GM19239 (cell line): ENCODE measurements at regions not wholly inside any gene's neighbourhood (a gene's known extent, or its start where the extent isn't known, plus 50 kb on each side); places are given as distances from the start of the nearest gene placed in this dataset.

ENCODE experiments used
- DNase-seq: peaks from one replicate; pipeline ENCODE4 v3.0.0; 2011; ENCODE audit warnings: low spot score; ENCODE audit not compliant: insufficient read length
- FAIRE-seq: peaks from 2 replicates; lab custom pipeline; 2011; peaks lifted over from hg19 to GRCh38; lab: Jason Lieb, UNC

GRCh38 chr5:158487664-158488063 is 612.1 kb downstream of the EBF1 start:
- no peak for DNase-seq
- no peak for FAIRE-seq

- FAIRE-seq (no peak), DNase-seq (no peak)
Observed at GRCh38 chr5:158487156-158487555, 612.6 kb downstream of the EBF1 start.

- DNase-seq (no peak), FAIRE-seq (no peak)
Observed at GRCh38 chr5:158486566-158486965, 613.1 kb downstream of the EBF1 start.

GRCh38 chr5:158485604-158486081 is 614.1 kb downstream of the EBF1 start:
- FAIRE-seq (no peak), DNase-seq (no peak)

GRCh38 chr5:158485047-158485446 is 614.7 kb downstream of the EBF1 start:
- DNase-seq = no peak
- no peak for FAIRE-seq

GRCh38 chr5:158484150-158484549 is 615.6 kb downstream of the EBF1 start:
- FAIRE-seq (no peak), DNase-seq (no peak)

GRCh38 chr5:158483281-158483860 is 616.3 kb downstream of the EBF1 start:
- DNase-seq (no peak), FAIRE-seq (no peak)

- no peak for DNase-seq
- FAIRE-seq = no peak
Observed at GRCh38 chr5:158482125-158482524, 617.6 kb downstream of the EBF1 start.

- DNase-seq = no peak
- FAIRE-seq = no peak
Observed at GRCh38 chr5:158478139-158478538, 619.2 kb upstream of the CLINT1 start.

GRCh38 chr5:158477214-158477613 is 618.3 kb upstream of the CLINT1 start:
- FAIRE-seq = no peak
- no peak for DNase-seq

DNA sequence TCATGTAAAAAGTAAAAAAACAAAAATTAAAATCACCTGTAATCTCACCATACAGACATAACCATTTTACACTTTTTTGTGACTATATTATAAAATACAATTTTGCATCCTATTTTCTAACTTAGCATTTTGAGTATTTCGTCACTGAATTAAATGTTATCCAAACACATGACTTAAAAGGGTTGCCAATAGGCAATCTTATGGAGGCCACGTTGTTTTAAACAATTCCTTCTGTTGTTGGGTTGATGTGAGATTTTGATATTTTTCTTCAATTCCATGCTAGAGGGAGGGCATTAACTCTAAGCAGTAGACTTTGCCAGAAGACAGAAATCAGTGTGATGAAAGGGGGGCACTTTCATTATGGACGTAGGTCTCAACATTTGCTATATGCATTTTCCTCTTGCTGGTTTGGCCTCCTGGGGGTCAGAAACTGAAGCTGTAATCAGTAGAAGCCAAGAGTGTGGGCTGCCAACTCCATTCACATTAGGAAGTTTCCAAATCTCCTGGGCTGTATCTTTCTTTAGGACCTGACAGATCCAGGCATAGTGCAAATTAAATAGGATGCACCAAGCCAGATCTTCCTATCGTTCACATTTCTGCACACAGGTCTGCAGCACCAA is 614.2 kb upstream of the CLINT1 start:
- DNase-seq (no peak), FAIRE-seq (no peak)

- FAIRE-seq (no peak), DNase-seq (no peak)
Observed at GRCh38 chr5:158471535-158471924, 612.6 kb upstream of the CLINT1 start.

- FAIRE-seq = no peak
- DNase-seq = no peak
Observed at GRCh38 chr5:158470764-158471534, 612.0 kb upstream of the CLINT1 start.

- FAIRE-seq (no peak), DNase-seq (no peak)
Observed at GRCh38 chr5:158468444-158468843, 609.5 kb upstream of the CLINT1 start.

GRCh38 chr5:158466191-158466590 is 607.2 kb upstream of the CLINT1 start:
- FAIRE-seq (no peak), DNase-seq (no peak)

DNA sequence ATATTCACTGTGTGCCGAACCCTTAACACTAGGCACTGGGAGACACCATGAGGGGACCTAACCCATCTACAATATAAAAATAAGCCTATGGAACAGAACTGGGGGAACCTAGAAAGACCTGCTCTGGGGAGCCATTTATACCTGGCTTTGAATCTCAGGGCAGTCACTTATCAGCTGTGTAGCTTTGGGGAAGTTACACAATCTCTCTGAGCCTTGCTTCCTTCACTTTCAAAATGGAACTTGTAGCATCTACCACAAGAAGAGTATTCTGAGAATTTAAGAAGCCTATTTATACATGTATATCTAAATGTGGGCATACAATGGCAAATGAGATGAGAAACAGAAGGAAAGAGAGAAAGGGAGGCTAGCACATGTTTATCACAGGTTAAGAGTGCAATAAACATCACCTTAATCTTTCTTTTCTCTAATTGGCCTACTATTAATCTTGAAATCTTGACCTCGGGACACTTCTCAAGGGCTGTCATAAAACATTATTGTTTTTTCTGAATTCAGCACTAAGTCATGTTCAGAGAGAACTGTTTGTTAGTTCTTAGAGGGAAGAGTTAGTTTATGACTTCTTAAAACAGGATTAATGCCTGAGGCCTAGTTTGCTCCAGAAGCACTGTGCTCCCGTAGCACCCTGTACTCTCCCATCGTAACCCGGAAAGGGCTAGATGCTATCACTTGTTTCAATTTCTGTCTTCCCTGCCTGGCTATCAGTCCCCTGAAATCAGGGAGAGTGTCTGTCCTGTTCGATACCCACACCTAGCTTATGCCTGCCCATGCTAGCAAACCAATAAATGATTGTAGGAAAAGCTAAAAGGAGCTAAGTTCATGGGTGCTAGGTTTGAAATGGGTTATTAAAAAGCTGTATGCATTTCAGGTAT is 606.4 kb upstream of the CLINT1 start:
- FAIRE-seq = no peak
- DNase-seq = no peak

DNA sequence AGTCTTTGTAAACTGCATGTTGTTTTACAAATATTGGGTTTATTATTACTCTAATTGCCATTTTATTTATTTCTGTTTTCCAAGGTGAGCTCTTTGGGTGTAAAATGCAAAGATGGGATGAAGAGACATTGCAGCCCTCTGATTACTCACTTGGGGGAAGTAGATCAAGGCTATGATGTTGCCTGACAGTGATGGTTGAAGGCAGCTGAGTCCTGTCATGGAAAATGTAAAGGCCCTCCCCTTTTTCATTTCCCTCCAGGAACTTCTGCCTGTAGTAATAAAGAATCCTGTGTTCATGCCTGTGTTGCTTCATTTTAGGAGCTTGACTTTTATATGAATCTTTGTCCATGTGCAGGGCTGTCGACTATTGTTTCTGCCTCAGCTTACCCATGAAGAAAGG is 605.4 kb upstream of the CLINT1 start:
- no peak for DNase-seq
- no peak for FAIRE-seq

GRCh38 chr5:158463938-158464337 is 605.0 kb upstream of the CLINT1 start:
- DNase-seq = no peak
- no peak for FAIRE-seq

GRCh38 chr5:158463188-158463587 is 604.2 kb upstream of the CLINT1 start:
- no peak for DNase-seq
- FAIRE-seq = no peak

DNA sequence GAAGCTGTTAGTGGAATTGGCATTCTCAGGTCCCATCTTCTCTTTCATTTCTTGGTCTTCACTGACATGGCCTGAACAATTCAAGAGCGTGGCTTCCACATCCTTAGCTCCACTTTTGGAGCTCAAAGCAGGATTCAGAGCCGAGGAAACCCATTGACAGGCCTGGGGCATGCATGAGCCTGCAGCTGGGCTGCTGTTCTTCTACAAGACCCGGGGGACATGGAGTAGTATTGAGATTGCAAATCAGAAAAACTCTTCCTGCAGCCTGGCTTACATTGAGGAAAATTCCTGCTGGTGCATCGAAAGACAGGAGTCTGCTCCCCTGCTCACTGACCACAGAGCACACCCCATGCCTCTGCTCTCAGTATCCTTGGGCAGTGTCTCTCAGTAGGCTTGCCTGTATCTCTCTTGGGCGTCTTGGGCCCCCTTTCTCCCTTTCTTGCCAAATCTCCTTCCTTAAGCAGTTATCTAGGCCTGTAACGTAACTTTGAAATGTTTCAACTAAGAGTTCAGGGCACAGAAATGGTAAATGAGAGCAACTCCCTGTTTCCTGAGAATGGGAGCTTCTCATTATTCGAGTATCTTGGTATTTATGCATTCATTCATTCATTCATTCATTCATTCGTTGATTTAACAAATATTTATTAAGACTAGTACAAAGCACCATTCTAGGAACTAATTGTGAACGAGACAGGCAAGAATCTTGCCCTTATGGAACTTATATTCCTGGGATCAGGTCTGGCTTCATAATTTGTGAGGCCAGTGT is 603.6 kb upstream of the CLINT1 start:
- FAIRE-seq = no peak
- DNase-seq = no peak
